CD4-positive, alpha-beta T cell (primary cell): ENCODE measurements at regions not wholly inside any gene's neighbourhood (a gene's known extent, or its start where the extent isn't known, plus 50 kb on each side); places are given as distances from the start of the nearest gene placed in this dataset.

Source experiments
- ATAC-seq: fragments of 200-7000 bp; cut with Tn5 transposase; one replicate; pipeline ENCODE4 v1.10.0; 2022; ENCODE audit warnings: mild to moderate bottlenecking; ENCODE audit not compliant: poor library complexity
- CTCF ChIA-PET: fragments of 350-600 bp; sonication (Branson Sonifier 250); formaldehyde crosslinking; loops from one replicate; lab custom pipeline; 2021; ENCODE audit warnings: antibody characterized with exemption, inconsistent platforms; lab: Charles Lee
- POLR2A ChIA-PET: fragments of 350-600 bp; sonication (Branson Sonifier 250); formaldehyde crosslinking; loops from one replicate; lab custom pipeline; 2021; ENCODE audit warnings: antibody characterized with exemption, inconsistent platforms; lab: Charles Lee
- DNase-seq, 14 experiments: peaks; one replicate each; pipeline ENCODE4 v3.0.0-alpha.2; 2013 to 2020; ENCODE audit warnings: mixed read lengths in 2 of 14
- H3K27ac ChIP-seq, 2 donors: one replicate each; pipeline versions ENCODE4 v1.5.1 to v1.7.0; 2013; ENCODE audit warnings: low read length in 2 of 2, low read depth in 1 of 2, mild to moderate bottlenecking in 1 of 2
- H3K27me3 ChIP-seq, 2 experiments: 1 replicate in 1 of 2; 2 replicates in 1 of 2; pipeline versions ENCODE4 v1.6.1 to v1.7.0; 2013; ENCODE audit warnings: low read length in 2 of 2, control low read depth in 1 of 2, mild to moderate bottlenecking in 1 of 2, moderate library complexity in 1 of 2; ENCODE audit not compliant: insufficient read depth in 2 of 2, control insufficient read depth in 1 of 2
- H3K36me3 ChIP-seq: one replicate; pipeline ENCODE4 v1.6.1; 2013; ENCODE audit warnings: low read length, control low read depth; ENCODE audit not compliant: insufficient read depth
- H3K4me1 ChIP-seq: one replicate; pipeline ENCODE4 v1.6.1; 2013; ENCODE audit warnings: low read length, control low read depth; ENCODE audit not compliant: insufficient read depth
- H3K4me3 ChIP-seq: one replicate; pipeline ENCODE4 v1.5.1; 2013; ENCODE audit warnings: mild to moderate bottlenecking, low read length, moderate library complexity
- H3K9me3 ChIP-seq, 2 experiments: 1 replicate in 1 of 2; 2 replicates in 1 of 2; pipeline versions ENCODE4 v1.6.1 to v1.7.0; 2013; ENCODE audit warnings: low read length in 2 of 2, mild to moderate bottlenecking in 2 of 2, control low read depth in 1 of 2, moderate library complexity in 1 of 2; ENCODE audit not compliant: control insufficient read depth in 1 of 2, insufficient read depth in 1 of 2
- H3K27ac Mint-ChIP-seq: one replicate; pipeline ENCODE4 v1.8.0; 2020; ENCODE audit warnings: mixed read lengths
- H3K27me3 Mint-ChIP-seq: one replicate; pipeline ENCODE4 v1.8.0; 2021; ENCODE audit warnings: mixed read lengths
- H3K36me3 Mint-ChIP-seq: one replicate; pipeline ENCODE4 v1.8.0; 2021; ENCODE audit warnings: low read depth, mixed read lengths
- H3K4me1 Mint-ChIP-seq: one replicate; pipeline ENCODE4 v1.8.0; 2021; ENCODE audit warnings: low read depth, mixed read lengths
- H3K4me3 Mint-ChIP-seq: one replicate; pipeline ENCODE4 v1.8.0; 2020; ENCODE audit warnings: mild to moderate bottlenecking, mixed read lengths
- H3K9me3 Mint-ChIP-seq: one replicate; pipeline ENCODE4 v1.8.0; 2020; ENCODE audit warnings: mixed read lengths
- intact Hi-C, 2 experiments: fragments of 100-400 bp; cut with DNase I in 1 of 2; cut with micrococcal nuclease in 1 of 2; formaldehyde crosslinking; loops; one replicate each; pipeline versions ENCODE4 v1.15.1 to v1.9.0; 2023 to 2025; cut with DNase I, micrococcal nuclease
- TF ChIP-seq, protein P1 (sequence below): fragments of 200-600 bp; IDR thresholded peaks from one replicate; pipeline ENCODE4 v1.8.0; 2022; ENCODE audit warnings: antibody characterized with exemption, mild to moderate bottlenecking

GRCh38 chr4:42344749-42345148 is 52.5 kb upstream of the SHISA3 start:
- CTCF ChIA-PET: interaction anchor here (0.5 kb wide), 1 partner anchor 100 kb away, joined by 3 read pairs; no protein-coding TSS in a partner anchor
- no peak for ATAC-seq
- peaks cover 14% of the 10 kb centered on the region for H3K27me3 Mint-ChIP-seq

GRCh38 chr4:42345962-42346544 is 51.2 kb upstream of the SHISA3 start:
- CTCF ChIA-PET: no interaction called here

More at GRCh38 chr4:42344749-42345148, 52.5 kb upstream of the SHISA3 start:
- Mint-ChIP-seq H3K36me3 (no peaks in the 10 kb centered on the region), H3K4me1 (no peaks in the 10 kb centered on the region), H3K9me3 (no peaks in the 10 kb centered on the region), H3K27ac (no peak overlapping the region), H3K4me3 (no peak overlapping the region)
- intact Hi-C loops: no loop called here
- POLR2A ChIA-PET: no interaction called here
- no peak for DNase-seq
- Histone ChIP-seq H3K4me3 (no peak overlapping the region), H3K4me1 (no peaks in the 10 kb centered on the region), H3K36me3 (no peaks in the 10 kb centered on the region), H3K27ac (no peak overlapping the region), H3K9me3 (peaks cover 0 to 6% of the 10 kb centered on the region in 2 experiments), H3K27me3 (peaks cover 0 to 2% of the 10 kb centered on the region in 2 experiments)
- TF ChIP-seq, protein P1, sequence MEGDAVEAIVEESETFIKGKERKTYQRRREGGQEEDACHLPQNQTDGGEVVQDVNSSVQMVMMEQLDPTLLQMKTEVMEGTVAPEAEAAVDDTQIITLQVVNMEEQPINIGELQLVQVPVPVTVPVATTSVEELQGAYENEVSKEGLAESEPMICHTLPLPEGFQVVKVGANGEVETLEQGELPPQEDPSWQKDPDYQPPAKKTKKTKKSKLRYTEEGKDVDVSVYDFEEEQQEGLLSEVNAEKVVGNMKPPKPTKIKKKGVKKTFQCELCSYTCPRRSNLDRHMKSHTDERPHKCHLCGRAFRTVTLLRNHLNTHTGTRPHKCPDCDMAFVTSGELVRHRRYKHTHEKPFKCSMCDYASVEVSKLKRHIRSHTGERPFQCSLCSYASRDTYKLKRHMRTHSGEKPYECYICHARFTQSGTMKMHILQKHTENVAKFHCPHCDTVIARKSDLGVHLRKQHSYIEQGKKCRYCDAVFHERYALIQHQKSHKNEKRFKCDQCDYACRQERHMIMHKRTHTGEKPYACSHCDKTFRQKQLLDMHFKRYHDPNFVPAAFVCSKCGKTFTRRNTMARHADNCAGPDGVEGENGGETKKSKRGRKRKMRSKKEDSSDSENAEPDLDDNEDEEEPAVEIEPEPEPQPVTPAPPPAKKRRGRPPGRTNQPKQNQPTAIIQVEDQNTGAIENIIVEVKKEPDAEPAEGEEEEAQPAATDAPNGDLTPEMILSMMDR: no peak

DNA sequence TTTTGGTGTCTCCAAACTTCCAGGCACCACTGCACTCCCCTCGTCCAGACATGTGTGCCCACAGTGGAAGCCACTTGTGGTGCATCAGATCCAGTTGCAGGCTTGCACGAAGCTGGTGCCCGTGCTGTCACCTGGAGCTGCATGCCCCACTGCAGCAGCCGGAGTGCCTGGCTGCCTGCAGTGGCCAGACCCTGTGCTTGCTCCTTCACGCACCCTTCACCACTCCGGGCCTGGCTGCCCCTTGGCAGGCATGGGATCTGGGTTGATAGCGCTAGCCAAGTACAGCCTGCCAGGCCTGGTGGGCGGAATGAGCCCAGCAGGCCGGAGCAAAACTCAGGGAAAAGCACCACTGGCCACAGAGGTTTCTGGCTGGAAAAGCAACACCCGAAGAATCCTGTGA is 50.2 kb upstream of the SHISA3 start:
- H3K9me3 Mint-ChIP-seq: no peaks in the 10 kb centered on the region
- H3K27ac Mint-ChIP-seq: no peak overlapping the region
- Histone ChIP-seq H3K9me3 (peaks cover 0 to 6% of the 10 kb centered on the region in 2 experiments), H3K36me3 (no peaks in the 10 kb centered on the region), H3K4me3 (no peak overlapping the region), H3K4me1 (no peaks in the 10 kb centered on the region), H3K27ac (no peak overlapping the region), H3K27me3 (no peaks in the 10 kb centered on the region)
- H3K4me1 Mint-ChIP-seq: no peaks in the 10 kb centered on the region
- no peak overlapping the region for H3K4me3 Mint-ChIP-seq
- POLR2A ChIA-PET: no interaction called here
- peaks cover 19% of the 10 kb centered on the region for H3K27me3 Mint-ChIP-seq
- TF ChIP-seq, protein P1: no peak
- intact Hi-C loops: no loop called here
- CTCF ChIA-PET: no interaction called here
- ATAC-seq (no peak), DNase-seq (no peak)
- no peaks in the 10 kb centered on the region for H3K36me3 Mint-ChIP-seq

More at GRCh38 chr4:42345962-42346544, 51.2 kb upstream of the SHISA3 start:
- Histone ChIP-seq H3K27me3 (no peaks in the 10 kb centered on the region), H3K4me3 (no peak overlapping the region), H3K9me3 (peaks cover 0 to 6% of the 10 kb centered on the region in 2 experiments), H3K27ac (no peak overlapping the region), H3K36me3 (no peaks in the 10 kb centered on the region), H3K4me1 (no peaks in the 10 kb centered on the region)
- POLR2A ChIA-PET: no interaction called here
- no peaks in the 10 kb centered on the region for H3K36me3 Mint-ChIP-seq
- ATAC-seq (no peak), DNase-seq (no peak)
- no peak overlapping the region for H3K4me3 Mint-ChIP-seq
- TF ChIP-seq, protein P1: no peak
- intact Hi-C loops: no loop called here
- H3K9me3 Mint-ChIP-seq: no peaks in the 10 kb centered on the region
- H3K27ac Mint-ChIP-seq: no peak overlapping the region
- H3K27me3 Mint-ChIP-seq: peaks cover 15% of the 10 kb centered on the region
- H3K4me1 Mint-ChIP-seq: no peaks in the 10 kb centered on the region
